NCI-H187 treated with DMSO at 0.1 percent for 48 hours (cell line): ENCODE measurements at regions not wholly inside any gene's neighbourhood (a gene's known extent, or its start where the extent isn't known, plus 50 kb on each side); places are given as distances from the start of the nearest gene placed in this dataset.

Source experiments
- DNase-seq: peaks from one replicate; lab custom pipeline; 2025; lab: John Stamatoyannopoulos, UW

- DNase-seq, result no peak
Measured at GRCh38 chr15:38176691-38177090, 75.9 kb upstream of the SPRED1 start.

GRCh38 chr15:38182900-38183299, 69.7 kb upstream of the SPRED1 start:
- no peak for DNase-seq

GRCh38 chr15:38186507-38186906, 66.1 kb upstream of the SPRED1 start:
- DNase-seq, result no peak

- no peak for DNase-seq
Measured at GRCh38 chr15:38187630-38188313, 64.9 kb upstream of the SPRED1 start.

- no peak for DNase-seq
Measured at GRCh38 chr15:38189671-38190295, 62.9 kb upstream of the SPRED1 start.

- no peak for DNase-seq
Measured at GRCh38 chr15:38190501-38190900, 62.1 kb upstream of the SPRED1 start.

- DNase-seq, result no peak
Measured at GRCh38 chr15:38192496-38192895, 60.1 kb upstream of the SPRED1 start.

GRCh38 chr15:38193496-38193895, 59.1 kb upstream of the SPRED1 start:
- no peak for DNase-seq

GRCh38 chr15:38195191-38195901, 57.3 kb upstream of the SPRED1 start:
- DNase-seq, result no peak

- no peak for DNase-seq
Measured at GRCh38 chr15:38196076-38196475, 56.6 kb upstream of the SPRED1 start.

- DNase-seq, result no peak
Measured at GRCh38 chr15:38197553-38197952, 55.1 kb upstream of the SPRED1 start.

GRCh38 chr15:38201714-38202113, 50.9 kb upstream of the SPRED1 start:
- DNase-seq, result no peak

GRCh38 chr15:38202361-38202760, 50.3 kb upstream of the SPRED1 start:
- no peak for DNase-seq
